ENCODE measurements at regions not wholly inside any gene's neighbourhood (a gene's known extent, or its start where the extent isn't known, plus 50 kb on each side); places are given as distances from the start of the nearest gene placed in this dataset.

DNA sequence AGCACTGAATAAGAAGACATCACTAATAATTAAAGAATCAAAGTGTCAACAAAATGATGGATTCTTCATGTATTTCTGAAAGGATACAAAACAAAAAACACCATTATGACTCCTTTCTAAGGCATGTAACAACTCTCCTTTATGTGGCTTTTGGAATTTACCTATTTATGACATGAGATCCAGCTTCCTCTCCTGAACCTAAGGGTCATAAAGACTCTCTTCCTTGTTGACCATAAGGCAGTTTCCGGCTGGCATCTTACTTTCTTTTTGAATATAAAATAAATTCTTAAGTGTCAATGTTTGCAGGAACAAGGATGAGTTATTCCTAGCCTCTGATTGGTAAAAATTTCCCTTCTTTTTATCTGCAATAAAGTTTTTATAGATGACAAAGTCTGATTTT lies 111.1 kb upstream of the GRPR start:
- H3K9me3 ChIP-seq = no peaks in the 10 kb centered on the region
- WGBS, 3 donors = 61 to 92% (median 85%) methylated on average over 1 of the region's 1 CpG
- no peaks in the 10 kb centered on the region for H3K36me3 ChIP-seq (ENCODE audit: insufficient read depth in 1 of 2, low read depth in 1 of 2)
- ATAC-seq (no peak), DNase-seq (no peak)
- peaks cover 0 to 3% (median 0%) of the 10 kb centered on the region in 3 donors for H3K27me3 ChIP-seq (ENCODE audit: insufficient read depth in 3 of 3, low read length in 2 of 3)
- intact Hi-C loops (cut with DNase I) = no loop called here
- H3K4me3 ChIP-seq = no peak overlapping the region
- H3K27ac ChIP-seq = no peak overlapping the region
- H3K4me1 ChIP-seq = no peaks in the 10 kb centered on the region
- no peak for TF ChIP-seq CTCF (IDR thresholded peaks at IDR 0.05)

GRCh38 chrX:16005917-16006316 lies 117.4 kb upstream of the GRPR start:
- no peak overlapping the region for H3K4me3 ChIP-seq
- H3K36me3 ChIP-seq (ENCODE audit: insufficient read depth in 1 of 2, low read depth in 1 of 2) = no peaks in the 10 kb centered on the region
- no peak for TF ChIP-seq CTCF (IDR thresholded peaks at IDR 0.05)
- no peaks in the 10 kb centered on the region for H3K4me1 ChIP-seq
- intact Hi-C loops (cut with DNase I) = no loop called here
- peaks cover 0 to 3% (median 0%) of the 10 kb centered on the region in 3 donors for H3K27me3 ChIP-seq (ENCODE audit: insufficient read depth in 3 of 3, low read length in 2 of 3)
- DNase-seq (no peak), ATAC-seq (no peak)
- 49 to 61% (median 58%) methylated on average over 2 of the region's 2 CpGs for WGBS, 3 donors
- H3K9me3 ChIP-seq = no peaks in the 10 kb centered on the region
- no peak overlapping the region for H3K27ac ChIP-seq

- intact Hi-C loops (cut with DNase I) = no loop called here
- WGBS, 3 donors = 10 to 29% (median 15%) methylated on average over 1 of the region's 1 CpG
- DNase-seq = no peak
- ATAC-seq = no peak
- Histone ChIP-seq H3K27me3 (ENCODE audit: insufficient read depth in 3 of 3, low read length in 2 of 3) (no peaks in the 10 kb centered on the region), H3K27ac (no peak overlapping the region), H3K4me1 (no peaks in the 10 kb centered on the region), H3K36me3 (ENCODE audit: insufficient read depth in 1 of 2, low read depth in 1 of 2) (no peaks in the 10 kb centered on the region), H3K9me3 (no peaks in the 10 kb centered on the region), H3K4me3 (no peak overlapping the region)
- TF ChIP-seq CTCF (IDR thresholded peaks at IDR 0.05) = no peak
These were observed 121.2 kb upstream of the GRPR start for GRCh38 chrX:16002185-16002584.

DNA sequence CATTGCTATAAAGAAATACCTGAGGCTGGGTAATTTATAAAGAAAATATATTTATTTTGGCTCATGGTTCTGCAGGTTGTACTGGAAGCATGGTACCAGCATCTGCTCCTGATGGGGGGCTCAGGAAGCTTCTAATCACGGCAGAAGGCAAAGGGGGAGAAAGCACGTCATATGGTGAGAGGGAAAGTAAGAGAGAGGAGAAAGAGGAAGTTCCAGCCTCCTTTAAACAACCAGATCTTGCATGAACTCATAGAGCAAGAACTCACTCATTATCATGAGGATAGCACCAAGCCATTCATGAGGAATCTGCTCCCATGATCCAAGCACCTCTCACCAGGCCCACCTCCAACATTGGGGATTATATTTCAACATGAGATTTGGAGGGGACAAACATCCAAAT lies 125.0 kb upstream of the GRPR start:
- Histone ChIP-seq H3K4me1 (no peaks in the 10 kb centered on the region), H3K9me3 (no peaks in the 10 kb centered on the region), H3K36me3 (ENCODE audit: insufficient read depth in 1 of 2, low read depth in 1 of 2) (no peaks in the 10 kb centered on the region), H3K27ac (no peak overlapping the region), H3K4me3 (no peak overlapping the region), H3K27me3 (ENCODE audit: insufficient read depth in 3 of 3, low read length in 2 of 3) (peaks cover 0 to 4% (median 0%) of the 10 kb centered on the region in 3 donors)
- intact Hi-C loops (cut with DNase I) = no loop called here
- TF ChIP-seq CTCF (IDR thresholded peaks at IDR 0.05) = no peak
- 63 to 79% (median 74%) methylated on average over 2 of the region's 2 CpGs for WGBS, 3 donors
- ATAC-seq (no peak), DNase-seq (no peak)

- 39 to 57% (median 43%) methylated on average over 4 of the region's 4 CpGs for WGBS, 3 donors
- H3K27ac ChIP-seq = peak overlapping the region; percentile 51
- H3K36me3 ChIP-seq (ENCODE audit: insufficient read depth in 1 of 2, low read depth in 1 of 2) = no peaks in the 10 kb centered on the region
- DNase-seq = no peak
- H3K4me1 ChIP-seq = no peaks in the 10 kb centered on the region
- H3K4me3 ChIP-seq = no peak overlapping the region
- intact Hi-C loops (cut with DNase I) = no loop called here
- TF ChIP-seq CTCF (IDR thresholded peaks at IDR 0.05) = no peak
- ATAC-seq = no peak
- peaks cover 0 to 3% (median 0%) of the 10 kb centered on the region in 3 donors for H3K27me3 ChIP-seq (ENCODE audit: insufficient read depth in 3 of 3, low read length in 2 of 3)
- H3K9me3 ChIP-seq = no peaks in the 10 kb centered on the region
These were observed 133.6 kb upstream of the GRPR start for GRCh38 chrX:15989716-15990115.

Data from psoas muscle (tissue), 7 donors.